ENCODE measurements at regions not wholly inside any gene's neighbourhood (a gene's known extent, or its start where the extent isn't known, plus 50 kb on each side); places are given as distances from the start of the nearest gene placed in this dataset.
"Not testable (repeated sequence)": the region's sequence is repeated elsewhere in the genome, so short reads cannot be mapped to it uniquely, and the experiment has no call there.

GRCh38 chr4:93888308-93888707 lies 59.8 kb downstream of the ATOH1 start:
- DNase-seq (ENCODE audit: low spot score), result no peak

- no peak for DNase-seq (ENCODE audit: low spot score)
Observed at GRCh38 chr4:93888768-93889167, 60.2 kb downstream of the ATOH1 start.

GRCh38 chr4:93891244-93891643 lies 62.7 kb downstream of the ATOH1 start:
- no peak for DNase-seq (ENCODE audit: low spot score)

DNA sequence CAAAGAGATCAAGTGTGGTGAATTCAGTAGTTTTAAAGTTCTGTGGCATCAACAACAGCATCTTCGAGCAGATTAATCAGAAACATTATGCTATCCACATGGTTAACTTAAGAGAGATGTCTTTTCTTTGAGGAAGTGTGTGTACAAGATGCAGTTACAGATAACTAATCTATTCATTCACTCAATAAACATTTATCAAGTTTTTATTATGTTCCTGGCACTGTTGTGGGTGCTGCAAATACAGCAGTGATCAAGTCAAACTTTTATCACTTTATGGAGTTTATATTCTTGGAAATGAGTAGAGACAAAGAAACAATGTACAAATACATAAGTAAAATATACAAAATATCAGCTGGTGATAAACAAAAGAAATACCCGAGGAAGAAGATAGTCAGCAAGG lies 66.4 kb downstream of the ATOH1 start:
- DNase-seq (ENCODE audit: low spot score), result no peak

DNA sequence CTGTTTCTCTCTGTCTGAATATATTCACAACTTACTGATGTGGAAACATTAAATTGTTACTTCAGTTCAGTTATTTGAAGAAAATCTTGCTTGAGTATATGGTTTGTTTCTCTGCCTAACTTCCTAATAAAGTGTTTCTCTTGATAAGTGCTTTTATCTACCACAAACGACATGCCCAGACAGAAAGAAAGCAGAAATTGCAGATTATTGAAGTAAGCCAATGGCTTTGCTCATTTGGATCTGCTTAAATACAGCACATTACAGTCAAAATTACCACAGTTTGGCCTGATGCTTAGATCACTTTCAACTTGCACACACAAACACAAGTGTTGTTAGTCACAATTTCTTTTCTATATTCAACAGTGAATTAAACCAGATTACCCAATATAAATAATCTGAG lies 68.0 kb downstream of the ATOH1 start:
- no peak for DNase-seq (ENCODE audit: low spot score)

DNA sequence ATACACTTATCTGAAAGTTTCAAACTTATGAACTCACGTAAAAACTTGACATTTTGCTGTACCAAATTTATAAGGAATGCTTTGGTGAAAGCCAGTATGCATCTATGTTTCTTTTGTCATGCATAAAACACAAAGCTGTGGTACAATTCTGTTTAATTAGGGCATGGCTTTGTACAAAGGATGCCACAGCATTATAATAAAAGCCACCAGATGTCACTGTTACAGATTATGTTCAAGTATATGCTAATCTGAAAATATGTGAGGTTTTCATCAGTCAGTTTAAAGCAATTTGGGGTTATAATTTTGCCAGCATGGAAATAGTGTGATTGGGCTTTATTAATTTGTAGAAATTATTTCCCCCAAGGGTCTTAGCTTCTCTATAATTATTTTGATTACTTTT lies 69.0 kb downstream of the ATOH1 start:
- DNase-seq (ENCODE audit: low spot score), result peak; percentile 16

- DNase-seq (ENCODE audit: low spot score), result no peak
Observed at GRCh38 chr4:93908778-93909177, 80.2 kb downstream of the ATOH1 start.

DNA sequence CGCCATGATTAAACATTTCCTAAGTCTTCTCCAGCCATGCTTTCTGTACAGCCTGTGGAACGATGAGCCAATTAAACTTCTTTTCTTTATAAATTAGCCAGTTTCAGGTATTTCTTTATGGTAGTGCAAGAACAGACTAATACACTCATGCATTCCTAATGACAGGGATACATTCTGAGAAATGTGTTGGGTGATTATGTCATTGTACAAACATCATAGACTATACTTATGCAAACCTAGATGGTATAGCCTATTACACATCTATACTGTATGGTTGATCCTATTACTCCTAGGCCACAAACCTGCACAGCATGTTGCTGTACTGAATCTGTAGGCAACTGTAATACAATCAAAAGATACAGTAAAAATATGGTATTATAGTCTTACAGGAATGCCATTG lies 83.1 kb downstream of the ATOH1 start:
- DNase-seq (ENCODE audit: low spot score), result no peak

- no peak for DNase-seq (ENCODE audit: low spot score)
Observed at GRCh38 chr4:93912146-93912545, 83.6 kb downstream of the ATOH1 start.

- no peak for DNase-seq (ENCODE audit: low spot score)
Observed at GRCh38 chr4:93918856-93919255, 90.3 kb downstream of the ATOH1 start.

DNA sequence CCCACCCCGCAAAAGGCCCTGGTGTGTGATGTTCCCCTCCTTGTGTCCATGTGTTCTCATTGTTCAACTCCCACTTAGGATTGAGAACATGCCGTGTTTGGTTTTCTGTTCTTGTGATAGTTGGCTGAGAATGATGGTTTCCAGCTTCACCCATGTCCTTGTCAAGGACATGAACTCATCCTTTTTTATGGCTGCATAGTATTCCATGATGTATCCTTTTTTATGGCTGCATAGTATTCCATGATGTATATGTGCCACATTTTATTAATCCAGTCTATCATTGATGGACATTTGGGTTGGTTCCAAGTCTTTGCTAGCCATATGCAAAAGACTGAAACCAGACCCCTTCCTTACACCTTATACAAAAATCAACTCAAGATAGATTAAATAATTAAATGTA lies 95.0 kb downstream of the ATOH1 start:
- DNase-seq (ENCODE audit: low spot score), result not testable (repeated sequence)

- no peak for DNase-seq (ENCODE audit: low spot score)
Observed at GRCh38 chr4:93947286-93947685, 118.7 kb downstream of the ATOH1 start.

- DNase-seq (ENCODE audit: low spot score), result not testable (repeated sequence)
Observed at GRCh38 chr4:93950239-93950638, 121.7 kb downstream of the ATOH1 start.

- no peak for DNase-seq (ENCODE audit: low spot score)
Observed at GRCh38 chr4:93957186-93957585, 128.6 kb downstream of the ATOH1 start.

GRCh38 chr4:93960450-93960849 lies 131.9 kb downstream of the ATOH1 start:
- no peak for DNase-seq (ENCODE audit: low spot score)

- no peak for DNase-seq (ENCODE audit: low spot score)
Observed at GRCh38 chr4:93960916-93961315, 132.4 kb downstream of the ATOH1 start.

GRCh38 chr4:93981594-93981993 lies 153.0 kb downstream of the ATOH1 start:
- DNase-seq (ENCODE audit: low spot score), result no peak

GRCh38 chr4:93982255-93982654 lies 153.7 kb downstream of the ATOH1 start:
- DNase-seq (ENCODE audit: low spot score), result no peak

GRCh38 chr4:93983140-93983539 lies 154.6 kb downstream of the ATOH1 start:
- no peak for DNase-seq (ENCODE audit: low spot score)

DNA sequence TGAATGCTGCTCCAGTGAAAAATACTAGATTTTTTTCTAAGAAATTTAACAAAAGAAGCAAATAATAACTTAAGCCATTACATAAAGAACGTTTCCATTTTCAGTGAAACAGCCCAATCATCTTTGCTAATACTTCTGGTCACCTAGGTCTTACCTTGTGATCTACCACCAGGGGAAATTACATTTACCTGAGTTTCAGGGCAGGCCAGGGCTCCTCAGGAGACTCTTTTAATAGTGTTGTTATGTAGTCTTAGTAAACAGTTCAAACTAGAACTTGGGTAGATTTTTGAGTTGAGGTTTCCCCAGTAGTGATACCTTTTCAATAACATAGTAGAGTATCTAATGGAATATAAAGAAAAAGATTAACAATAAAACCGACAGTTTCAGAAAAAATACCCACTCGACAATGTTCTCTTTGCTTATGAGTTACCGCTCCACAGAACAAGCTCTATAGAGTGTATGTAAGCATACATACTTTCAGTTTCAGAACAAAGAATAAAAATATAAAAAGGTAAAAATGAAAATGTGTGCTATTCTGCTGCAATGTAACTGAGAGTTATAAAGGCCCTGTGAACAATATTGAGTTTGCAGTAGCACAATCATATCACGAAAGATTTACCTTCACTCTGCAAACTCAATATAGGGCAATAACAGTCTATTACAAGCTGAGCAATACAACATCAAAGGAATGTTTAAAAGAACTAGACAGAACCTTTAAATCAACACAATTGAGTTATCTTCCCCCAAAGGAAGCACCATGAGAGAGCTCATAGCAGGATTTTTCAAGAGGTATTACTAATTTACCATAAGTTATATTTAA lies 165.8 kb downstream of the ATOH1 start:
- no peak for DNase-seq (ENCODE audit: low spot score)

GRCh38 chr4:93996895-93997294 lies 168.3 kb downstream of the ATOH1 start:
- no peak for DNase-seq (ENCODE audit: low spot score)

DNA sequence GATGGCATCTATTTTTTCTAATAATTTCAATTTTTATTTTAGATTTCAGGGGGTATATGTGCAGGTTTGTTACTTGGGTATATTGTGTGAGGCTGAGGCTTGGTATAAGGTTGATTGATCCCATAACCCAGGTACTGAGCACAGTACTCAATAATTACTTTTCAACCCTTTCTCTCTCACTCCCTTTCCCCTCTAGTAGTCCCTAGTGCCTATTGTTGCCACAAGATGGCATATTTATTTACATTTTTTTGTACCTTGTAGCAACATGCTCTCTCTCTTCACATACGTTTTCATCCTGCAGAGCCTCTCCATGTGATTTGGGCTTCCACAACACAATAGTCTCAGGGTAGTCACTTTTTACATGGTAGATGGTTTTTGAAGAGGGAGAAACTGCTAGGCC lies 172.0 kb downstream of the ATOH1 start:
- DNase-seq (ENCODE audit: low spot score), result no peak

GRCh38 chr4:94006932-94007331 lies 178.4 kb downstream of the ATOH1 start:
- no peak for DNase-seq (ENCODE audit: low spot score)

GRCh38 chr4:94011190-94011589 lies 182.6 kb downstream of the ATOH1 start:
- DNase-seq (ENCODE audit: low spot score), result no peak
